Adrenal gland (tissue), 5 donors: ENCODE measurements at regions not wholly inside any gene's neighbourhood (a gene's known extent, or its start where the extent isn't known, plus 50 kb on each side); places are given as distances from the start of the nearest gene placed in this dataset.

Experiments used
- POLR2A ChIP-seq, 2 donors: fragments of 450-650 bp; IDR thresholded peaks; one replicate each; pipeline ENCODE4 v1.6.1; 2017; ENCODE audit warnings: antibody characterized with exemption in 2 of 2, mild to moderate bottlenecking in 2 of 2, moderate library complexity in 1 of 2
- TF ChIP-seq, protein P1 (sequence below), 6 experiments: fragments of 450-650 bp in 4 of 6; fragments of 200-600 bp in 2 of 6; sonication (generic) in 1 of 6; IDR thresholded peaks; 1 replicate in 5 of 6; 2 replicates in 1 of 6; pipeline versions ENCODE4 v1.5.1 to v1.8.0; 2016 to 2021; ENCODE audit warnings: antibody characterized with exemption in 6 of 6, mild to moderate bottlenecking in 2 of 6, moderate library complexity in 1 of 6
- donor health status: DM: no; HTN: no; CAD: no.

DNA sequence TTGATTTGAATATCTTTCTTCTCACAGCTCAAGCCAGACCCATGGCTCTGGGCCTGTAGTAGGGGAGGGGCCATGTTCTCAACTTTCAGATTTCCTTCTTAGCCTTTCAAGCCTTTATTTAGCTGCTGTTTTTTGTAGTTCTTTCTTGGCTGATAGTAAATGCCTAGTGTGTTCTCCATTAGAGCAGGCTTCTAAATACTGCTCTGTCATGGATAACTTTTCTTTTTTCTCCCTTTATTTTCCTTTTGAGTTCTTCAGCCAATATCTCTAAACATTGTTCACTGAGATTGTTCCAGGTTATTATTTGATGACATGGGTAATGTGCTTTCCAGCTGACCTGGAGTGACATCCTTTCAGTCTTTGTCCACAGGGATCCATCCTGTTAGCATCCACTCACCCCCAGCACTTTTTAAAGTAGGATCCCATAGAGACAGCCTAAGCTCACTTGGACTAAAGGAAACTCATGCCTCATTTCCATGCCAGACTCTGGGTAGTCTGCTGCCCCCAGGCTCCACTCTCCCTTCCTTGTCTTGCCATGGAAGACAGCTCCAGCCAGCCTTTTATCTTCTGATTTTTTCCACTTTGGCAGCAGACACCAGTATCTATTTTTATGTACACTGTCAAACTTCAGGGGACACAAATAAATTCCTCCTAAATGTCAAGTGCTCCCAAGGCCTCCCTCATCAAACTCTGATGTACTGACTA, 645.6 kb downstream of the RNF144B start:
- TF ChIP-seq POLR2A (IDR thresholded peaks at IDR 0.05) = no peak
- TF ChIP-seq, protein P1, sequence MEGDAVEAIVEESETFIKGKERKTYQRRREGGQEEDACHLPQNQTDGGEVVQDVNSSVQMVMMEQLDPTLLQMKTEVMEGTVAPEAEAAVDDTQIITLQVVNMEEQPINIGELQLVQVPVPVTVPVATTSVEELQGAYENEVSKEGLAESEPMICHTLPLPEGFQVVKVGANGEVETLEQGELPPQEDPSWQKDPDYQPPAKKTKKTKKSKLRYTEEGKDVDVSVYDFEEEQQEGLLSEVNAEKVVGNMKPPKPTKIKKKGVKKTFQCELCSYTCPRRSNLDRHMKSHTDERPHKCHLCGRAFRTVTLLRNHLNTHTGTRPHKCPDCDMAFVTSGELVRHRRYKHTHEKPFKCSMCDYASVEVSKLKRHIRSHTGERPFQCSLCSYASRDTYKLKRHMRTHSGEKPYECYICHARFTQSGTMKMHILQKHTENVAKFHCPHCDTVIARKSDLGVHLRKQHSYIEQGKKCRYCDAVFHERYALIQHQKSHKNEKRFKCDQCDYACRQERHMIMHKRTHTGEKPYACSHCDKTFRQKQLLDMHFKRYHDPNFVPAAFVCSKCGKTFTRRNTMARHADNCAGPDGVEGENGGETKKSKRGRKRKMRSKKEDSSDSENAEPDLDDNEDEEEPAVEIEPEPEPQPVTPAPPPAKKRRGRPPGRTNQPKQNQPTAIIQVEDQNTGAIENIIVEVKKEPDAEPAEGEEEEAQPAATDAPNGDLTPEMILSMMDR (IDR thresholded peaks at IDR 0.05) = no peak
